WTC11 (cell line): ENCODE measurements at regions not wholly inside any gene's neighbourhood (a gene's known extent, or its start where the extent isn't known, plus 50 kb on each side); places are given as distances from the start of the nearest gene placed in this dataset.

Source experiments
- ATAC-seq: fragments of 200-7000 bp; cut with Tn5 transposase; 2 replicates; pipeline ENCODE4 v1.10.0; 2021; ENCODE audit warnings: mild to moderate bottlenecking, moderate library complexity
- CTCF ChIA-PET: fragments of 300-600 bp; sonication (Branson Sonifier 250); formaldehyde crosslinking; loops from one replicate; lab custom pipeline; 2021; ENCODE audit warnings: antibody characterized with exemption; lab: Charles Lee
- POLR2A ChIA-PET: fragments of 350-600 bp; sonication (Branson Sonifier 250); formaldehyde crosslinking; loops from one replicate; lab custom pipeline; 2021; ENCODE audit warnings: antibody characterized with exemption; lab: Charles Lee
- DNase-seq: peaks from one replicate; pipeline ENCODE4 v3.0.0; 2021; ENCODE audit warnings: low spot score
- H3K27ac Mint-ChIP-seq: 2 replicates; pipeline ENCODE4 v1.8.0; 2021; ENCODE audit warnings: mixed read lengths
- H3K27me3 Mint-ChIP-seq: 2 replicates; pipeline ENCODE4 v1.8.0; 2021; ENCODE audit warnings: low read depth, mild to moderate bottlenecking, moderate library complexity, mixed read lengths
- H3K36me3 Mint-ChIP-seq: 2 replicates; pipeline ENCODE4 v1.8.0; 2021; ENCODE audit warnings: mixed read lengths
- H3K4me1 Mint-ChIP-seq: 2 replicates; pipeline ENCODE4 v1.8.0; 2022; ENCODE audit warnings: mixed read lengths
- H3K4me3 Mint-ChIP-seq: 2 replicates; pipeline ENCODE4 v1.8.0; 2021; ENCODE audit warnings: mild to moderate bottlenecking, moderate library complexity, mixed read lengths
- H3K9me3 Mint-ChIP-seq: 2 replicates; pipeline ENCODE4 v1.8.0; 2021; ENCODE audit warnings: mixed read lengths
- CTCF ChIP-seq: fragments of 200-600 bp; IDR thresholded peaks from 2 replicates; pipeline ENCODE4 v1.8.0; 2022; ENCODE audit warnings: antibody characterized with exemption
- HMGA2 ChIP-seq: fragments of 250-450 bp; sonication (Bioruptor Pico); IDR thresholded peaks from 2 replicates; pipeline ENCODE4 v1.4.0; 2021; ENCODE audit warnings: mild to moderate bottlenecking, moderate library complexity
- IRF2 ChIP-seq: sonication (generic); formaldehyde crosslinking; IDR thresholded peaks from 2 replicates; pipeline ENCODE4 v1.8.0; 2022; ENCODE audit warnings: low read depth, missing genetic modification reagents, borderline replicate concordance
- MXD4 ChIP-seq: fragments of 250-450 bp; sonication (Bioruptor Pico); IDR thresholded peaks from 2 replicates; pipeline ENCODE4 v1.8.0; 2021; ENCODE audit warnings: mild to moderate bottlenecking, moderate library complexity, borderline replicate concordance
- NFYB ChIP-seq: sonication (generic); formaldehyde crosslinking; conservative IDR thresholded peaks from 2 replicates; pipeline ENCODE4 v1.8.0; 2022; ENCODE audit warnings: low read depth, missing genetic modification reagents
- PRDM15 ChIP-seq: sonication (generic); formaldehyde crosslinking; IDR thresholded peaks from 2 replicates; pipeline ENCODE4 v1.8.0; 2022; ENCODE audit warnings: missing genetic modification reagents
- RORB ChIP-seq: fragments of 250-450 bp; sonication (Bioruptor Pico); IDR thresholded peaks from 2 replicates; pipeline ENCODE4 v1.9.0; 2021; ENCODE audit warnings: mild to moderate bottlenecking
- SMAD3 ChIP-seq: sonication (generic); formaldehyde crosslinking; IDR thresholded peaks from 2 replicates; pipeline ENCODE4 v1.8.0; 2022; ENCODE audit warnings: missing genetic modification reagents, mild to moderate bottlenecking, borderline replicate concordance
- SOX15 ChIP-seq: fragments of 250-450 bp; sonication (Bioruptor Pico); IDR thresholded peaks from 2 replicates; pipeline ENCODE4 v1.9.0; 2021; ENCODE audit warnings: mild to moderate bottlenecking
- TCF7 ChIP-seq: sonication (generic); formaldehyde crosslinking; IDR thresholded peaks from 2 replicates; pipeline ENCODE4 v1.8.0; 2022; ENCODE audit warnings: mild to moderate bottlenecking, low read depth, missing genetic modification reagents, moderate library complexity
- TEAD1 ChIP-seq: sonication (generic); formaldehyde crosslinking; IDR thresholded peaks from 2 replicates; pipeline ENCODE4 v1.8.0; 2022; ENCODE audit warnings: mild to moderate bottlenecking, missing genetic modification reagents
- TEAD4 ChIP-seq: sonication (generic); formaldehyde crosslinking; IDR thresholded peaks from 2 replicates; pipeline ENCODE4 v1.8.0; 2022; ENCODE audit warnings: mild to moderate bottlenecking, missing genetic modification reagents
- ZNF219 ChIP-seq: sonication (generic); formaldehyde crosslinking; IDR thresholded peaks from 2 replicates; pipeline ENCODE4 v1.8.0; 2023; ENCODE audit warnings: missing genetic modification reagents, mild to moderate bottlenecking, borderline replicate concordance
- ZNF396 ChIP-seq: fragments of 250-450 bp; sonication (Bioruptor Pico); IDR thresholded peaks from 2 replicates; pipeline ENCODE4 v1.8.0; 2021; ENCODE audit warnings: mild to moderate bottlenecking, moderate library complexity, borderline replicate concordance
- ZNF512 ChIP-seq: sonication (generic); formaldehyde crosslinking; IDR thresholded peaks from 2 replicates; pipeline ENCODE4 v1.8.1; 2022; ENCODE audit warnings: missing genetic modification reagents, borderline replicate concordance
- TF ChIP-seq, protein P1 (sequence below): fragments of 250-450 bp; sonication (Bioruptor Pico); IDR thresholded peaks from 2 replicates; pipeline ENCODE4 v1.9.0; 2021; ENCODE audit warnings: mild to moderate bottlenecking
- TF ChIP-seq, protein P2 (sequence below): fragments of 250-450 bp; sonication (Bioruptor Pico); IDR thresholded peaks from 2 replicates; pipeline ENCODE4 v2.1.2; 2022; ENCODE audit warnings: mild to moderate bottlenecking, moderate library complexity
- TF ChIP-seq, protein P3 (sequence below): sonication (generic); formaldehyde crosslinking; conservative IDR thresholded peaks from 2 replicates; pipeline ENCODE4 v1.8.1; 2022; ENCODE audit warnings: mild to moderate bottlenecking, missing genetic modification reagents
- TF ChIP-seq, protein P4 (sequence below): sonication (generic); formaldehyde crosslinking; IDR thresholded peaks from 2 replicates; pipeline ENCODE4 v1.8.0; 2022; ENCODE audit warnings: mild to moderate bottlenecking, missing genetic modification reagents

- ChIA-PET CTCF (interaction anchor here (0.5 kb wide), 1 partner anchor 694 kb away, joined by 3 read pairs; no protein-coding TSS in a partner anchor), POLR2A (no interaction called here)
- H3K27ac Mint-ChIP-seq = no peak overlapping the region
- H3K36me3 Mint-ChIP-seq = peaks cover 11% of the 10 kb centered on the region
- H3K4me3 Mint-ChIP-seq = no peak overlapping the region
- no peaks in the 10 kb centered on the region for H3K4me1 Mint-ChIP-seq
- no peaks in the 10 kb centered on the region for H3K27me3 Mint-ChIP-seq
- ATAC-seq = no peak
- H3K9me3 Mint-ChIP-seq = peaks cover 9% of the 10 kb centered on the region
- TF ChIP-seq RORB (CRISPR knock-in tag) (no peak), SMAD3 (CRISPR knock-in tag) (no peak), ZNF219 (no peak), IRF2 (CRISPR knock-in tag) (no peak), MXD4 (CRISPR knock-in tag) (no peak), HMGA2 (CRISPR knock-in tag) (no peak), CTCF (no peak), SOX15 (CRISPR knock-in tag) (no peak), ZNF396 (CRISPR knock-in tag) (no peak), TEAD1 (CRISPR knock-in tag) (no peak)
- TF ChIP-seq, protein P1, sequence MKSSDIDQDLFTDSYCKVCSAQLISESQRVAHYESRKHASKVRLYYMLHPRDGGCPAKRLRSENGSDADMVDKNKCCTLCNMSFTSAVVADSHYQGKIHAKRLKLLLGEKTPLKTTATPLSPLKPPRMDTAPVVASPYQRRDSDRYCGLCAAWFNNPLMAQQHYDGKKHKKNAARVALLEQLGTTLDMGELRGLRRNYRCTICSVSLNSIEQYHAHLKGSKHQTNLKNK (CRISPR knock-in tag) = no peak
- TF ChIP-seq, protein P2, sequence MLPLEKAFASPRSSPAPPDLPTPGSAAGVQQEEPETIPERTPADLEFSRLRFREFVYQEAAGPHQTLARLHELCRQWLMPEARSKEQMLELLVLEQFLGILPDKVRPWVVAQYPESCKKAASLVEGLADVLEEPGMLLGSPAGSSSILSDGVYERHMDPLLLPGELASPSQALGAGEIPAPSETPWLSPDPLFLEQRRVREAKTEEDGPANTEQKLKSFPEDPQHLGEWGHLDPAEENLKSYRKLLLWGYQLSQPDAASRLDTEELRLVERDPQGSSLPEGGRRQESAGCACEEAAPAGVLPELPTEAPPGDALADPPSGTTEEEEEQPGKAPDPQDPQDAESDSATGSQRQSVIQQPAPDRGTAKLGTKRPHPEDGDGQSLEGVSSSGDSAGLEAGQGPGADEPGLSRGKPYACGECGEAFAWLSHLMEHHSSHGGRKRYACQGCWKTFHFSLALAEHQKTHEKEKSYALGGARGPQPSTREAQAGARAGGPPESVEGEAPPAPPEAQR (CRISPR knock-in tag) = no peak
- TF ChIP-seq, protein P3, sequence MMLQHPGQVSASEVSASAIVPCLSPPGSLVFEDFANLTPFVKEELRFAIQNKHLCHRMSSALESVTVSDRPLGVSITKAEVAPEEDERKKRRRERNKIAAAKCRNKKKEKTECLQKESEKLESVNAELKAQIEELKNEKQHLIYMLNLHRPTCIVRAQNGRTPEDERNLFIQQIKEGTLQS (CRISPR knock-in tag) = no peak
- TF ChIP-seq, protein P4, sequence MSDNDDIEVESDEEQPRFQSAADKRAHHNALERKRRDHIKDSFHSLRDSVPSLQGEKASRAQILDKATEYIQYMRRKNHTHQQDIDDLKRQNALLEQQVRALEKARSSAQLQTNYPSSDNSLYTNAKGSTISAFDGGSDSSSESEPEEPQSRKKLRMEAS = no peak
- DNase-seq = no peak
Observed at GRCh38 chr4:187433141-187433540, 562.4 kb upstream of the ZFP42 start.

DNA sequence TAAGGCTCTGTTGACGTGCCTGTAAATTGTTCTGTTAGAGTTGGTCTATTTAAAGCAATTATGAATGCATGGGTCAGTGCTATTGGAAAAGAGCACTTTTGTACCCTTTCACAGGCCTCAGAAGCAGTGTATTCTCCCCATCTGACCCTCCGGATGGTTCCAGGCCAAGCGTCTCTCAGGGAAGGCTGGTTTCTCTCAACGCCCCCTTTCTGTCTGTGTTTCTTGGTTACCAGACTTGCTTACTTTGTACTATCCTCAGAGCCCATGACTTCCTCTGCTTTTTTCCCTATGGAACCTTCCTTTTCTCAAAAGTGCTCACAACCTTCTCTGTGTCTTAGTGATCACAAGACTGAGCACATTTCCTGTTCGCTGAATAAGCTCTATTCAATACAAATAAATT lies 559.3 kb upstream of the ZFP42 start:
- TF ChIP-seq TCF7 (CRISPR knock-in tag) (no peak), MXD4 (CRISPR knock-in tag) (no peak), TEAD4 (CRISPR knock-in tag) (no peak), ZNF512 (no peak), PRDM15 (CRISPR knock-in tag) (no peak), NFYB (CRISPR knock-in tag) (no peak)
- ChIA-PET CTCF (no interaction called here), POLR2A (no interaction called here)
- Mint-ChIP-seq H3K4me1 (no peaks in the 10 kb centered on the region), H3K9me3 (peaks cover 16% of the 10 kb centered on the region), H3K27ac (no peak overlapping the region), H3K27me3 (no peaks in the 10 kb centered on the region), H3K4me3 (no peak overlapping the region), H3K36me3 (peaks cover 13% of the 10 kb centered on the region)
- ATAC-seq (no peak), DNase-seq (no peak)
